Frontal cortex (tissue), 3 donors: ENCODE measurements at regions not wholly inside any gene's neighbourhood (a gene's known extent, or its start where the extent isn't known, plus 50 kb on each side); places are given as distances from the start of the nearest gene placed in this dataset.

Experiments
- DNase-seq, 2 donors: peaks; one replicate each; pipeline ENCODE4 v3.0.0; 2012; ENCODE audit warnings: low spot score in 2 of 2
- FAIRE-seq: peaks from 2 replicates; lab custom pipeline; 2012; peaks lifted over from hg19 to GRCh38; lab: Jason Lieb, UNC
- donor health status: control.
- donor health status: control.
- donor health status: control.

DNA sequence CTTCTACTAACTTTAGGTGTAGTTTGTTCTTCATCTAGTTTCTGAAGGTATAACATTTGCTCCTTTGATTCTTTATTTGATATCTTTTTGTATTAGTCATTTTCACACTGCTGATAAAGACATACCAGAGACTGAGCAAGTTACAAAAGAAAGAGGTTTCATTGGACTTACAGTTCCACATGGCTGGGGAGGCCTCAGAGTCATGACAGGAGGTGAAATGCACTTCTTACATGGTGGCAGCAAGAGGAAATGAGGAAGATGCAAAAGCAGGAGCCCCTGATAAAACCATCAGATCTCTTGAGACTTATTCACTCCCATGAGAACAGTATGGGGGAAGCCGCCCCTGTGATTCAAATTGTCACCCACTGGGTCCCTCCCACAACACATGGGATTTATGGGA is 544.4 kb upstream of the DSEL start:
- DNase-seq (no peak), FAIRE-seq (no peak)

GRCh38 chr18:68056936-68057335 is 540.4 kb upstream of the DSEL start:
- FAIRE-seq (no peak), DNase-seq (no peak)

DNA sequence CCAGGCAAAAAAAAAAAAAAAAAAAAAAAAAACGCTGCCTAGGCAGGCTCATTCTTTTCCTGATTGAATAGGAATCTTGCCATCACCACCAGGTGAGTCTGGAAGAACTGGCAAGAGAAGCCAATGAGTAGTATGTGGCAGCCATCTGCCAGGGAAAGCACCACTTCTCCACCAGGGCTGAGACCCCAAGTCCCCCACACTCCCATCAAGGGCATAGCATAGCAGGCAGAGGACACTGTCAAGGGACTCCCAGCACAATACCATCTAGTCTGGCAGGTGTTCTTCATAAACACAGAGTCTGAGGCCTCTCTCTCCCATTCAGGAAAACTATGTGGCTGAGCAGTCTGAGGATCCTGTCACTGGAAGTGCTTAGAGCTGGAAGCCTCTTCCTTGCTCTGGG is 538.1 kb upstream of the DSEL start:
- FAIRE-seq, result no peak
- DNase-seq, result no peak

- no peak for FAIRE-seq
Observed at GRCh38 chr18:68053290-68053689, 536.8 kb upstream of the DSEL start.

GRCh38 chr18:68041327-68041726 is 524.8 kb upstream of the DSEL start:
- no peak for DNase-seq
- FAIRE-seq, result no peak

More at GRCh38 chr18:68053290-68053689, 536.8 kb upstream of the DSEL start:
- no peak for DNase-seq

GRCh38 chr18:68040198-68040597 is 523.7 kb upstream of the DSEL start:
- DNase-seq, result no peak
- FAIRE-seq, result no peak

DNA sequence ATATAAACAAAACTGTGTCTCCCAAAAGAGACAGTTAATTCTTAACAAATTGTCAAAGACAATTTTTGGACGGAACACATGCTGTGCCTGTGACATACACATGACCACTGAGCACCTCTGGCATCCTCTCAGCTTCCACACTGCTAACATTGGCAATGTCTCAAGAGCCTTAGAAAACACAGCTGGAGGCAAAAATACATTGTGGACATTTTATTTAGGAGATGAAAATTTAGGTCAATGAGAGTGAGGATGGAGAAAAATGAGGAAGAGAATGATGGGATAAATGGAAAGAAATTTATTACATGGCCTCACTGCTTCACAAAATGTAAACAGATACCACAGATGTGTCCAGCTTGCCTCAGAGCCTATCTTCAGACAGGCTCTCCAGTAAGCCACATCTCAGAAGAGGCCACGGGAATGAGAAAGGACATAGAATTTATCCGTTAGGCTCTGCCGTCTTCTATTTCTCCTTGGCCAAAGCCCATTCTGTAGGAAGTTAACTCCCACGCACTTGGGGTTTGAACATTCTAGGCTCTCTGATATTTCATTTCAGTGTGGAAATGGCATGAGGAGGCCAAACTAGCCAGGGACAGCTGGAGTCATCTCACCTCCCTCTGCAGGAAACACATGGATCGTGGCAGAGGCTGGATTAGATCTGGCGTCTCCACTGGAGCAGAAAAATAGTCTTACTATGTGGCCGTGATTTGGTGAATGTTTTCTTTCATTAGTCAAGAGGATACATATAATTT is 519.4 kb upstream of the DSEL start:
- DNase-seq (no peak), FAIRE-seq (no peak)

DNA sequence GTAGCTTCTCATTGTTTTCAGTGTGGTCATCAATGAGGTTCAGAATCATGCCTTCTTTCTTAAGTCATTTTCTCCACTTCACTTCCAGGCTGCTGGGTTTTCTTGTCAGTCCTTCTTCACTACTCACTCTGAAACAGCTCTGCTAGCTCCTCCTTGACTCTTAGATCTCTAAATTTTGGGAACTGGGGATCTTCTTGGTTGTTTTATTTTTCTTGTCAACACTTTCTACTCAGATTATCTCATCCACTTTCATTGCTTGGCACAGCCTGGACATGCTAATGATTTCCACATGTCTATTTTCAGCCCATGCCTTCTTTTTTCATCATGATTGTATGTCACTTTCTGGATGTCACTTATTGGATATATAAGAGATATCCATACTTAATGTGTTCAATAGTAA is 517.8 kb upstream of the DSEL start:
- FAIRE-seq, result no peak
- no peak for DNase-seq

- DNase-seq (no peak), FAIRE-seq (no peak)
Observed at GRCh38 chr18:68033466-68033865, 516.9 kb upstream of the DSEL start.

DNA sequence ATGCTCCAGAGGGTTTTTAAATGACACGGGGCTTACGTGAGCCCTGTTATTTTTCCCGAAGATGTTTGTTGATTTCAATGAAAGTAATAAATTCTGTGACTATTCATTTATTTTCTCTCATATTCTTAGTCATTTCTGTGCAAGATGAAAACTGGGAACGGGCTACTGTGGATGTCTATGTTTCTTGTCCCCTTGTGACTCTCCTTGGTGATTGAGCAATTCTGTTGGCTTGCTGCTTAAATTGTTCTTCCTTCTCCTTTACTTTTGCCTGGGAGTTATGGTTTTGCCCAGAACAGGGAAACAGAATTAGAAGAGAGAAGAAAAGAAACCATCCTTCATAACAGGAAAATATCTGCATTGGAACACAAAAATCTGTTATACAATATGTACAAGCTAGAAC is 508.2 kb upstream of the DSEL start:
- FAIRE-seq, result no peak
- DNase-seq, result no peak

GRCh38 chr18:68017385-68017784 is 500.9 kb upstream of the DSEL start:
- FAIRE-seq (no peak), DNase-seq (no peak)

DNA sequence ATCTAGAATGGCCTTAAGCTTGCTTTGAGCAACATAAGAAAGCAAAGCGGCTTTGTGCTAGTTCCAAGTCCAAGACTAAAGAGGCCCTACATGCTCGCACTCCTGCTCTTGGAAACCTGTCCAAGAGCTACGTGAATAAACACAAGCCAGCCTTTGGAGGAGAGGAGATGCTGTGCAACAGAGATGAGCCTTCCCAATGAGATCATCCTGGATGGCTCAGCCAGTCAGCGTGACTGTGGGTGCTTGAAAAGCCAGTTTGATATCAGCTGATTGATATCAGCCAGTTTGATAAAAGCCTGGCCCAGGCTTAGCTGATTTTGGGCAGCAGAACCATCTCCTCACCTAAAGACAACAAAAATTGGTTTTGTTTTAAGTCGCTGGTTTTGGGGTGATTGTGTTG is 481.0 kb upstream of the DSEL start:
- DNase-seq, result no peak
- no peak for FAIRE-seq

DNA sequence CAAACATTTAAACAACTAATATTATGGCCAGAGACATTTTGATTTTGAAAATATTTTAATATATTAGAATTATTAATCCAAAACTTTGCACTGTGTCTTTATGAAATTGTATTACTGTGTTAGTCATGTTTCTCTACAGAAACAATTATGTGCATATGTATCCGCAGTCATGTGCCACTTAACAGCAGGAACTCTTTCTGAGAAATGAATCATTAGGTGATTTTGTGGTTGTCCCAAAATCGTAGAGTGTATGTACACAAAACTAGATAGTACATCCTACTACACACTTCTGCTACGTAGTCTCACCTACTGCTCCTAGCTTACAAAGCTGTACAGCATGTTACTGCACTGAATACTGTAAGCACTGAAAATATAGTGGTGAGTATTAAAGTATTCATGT is 479.2 kb upstream of the DSEL start:
- DNase-seq, result no peak
- FAIRE-seq, result no peak

GRCh38 chr18:67980241-67980640 is 463.7 kb upstream of the DSEL start:
- no peak for DNase-seq
- no peak for FAIRE-seq

DNA sequence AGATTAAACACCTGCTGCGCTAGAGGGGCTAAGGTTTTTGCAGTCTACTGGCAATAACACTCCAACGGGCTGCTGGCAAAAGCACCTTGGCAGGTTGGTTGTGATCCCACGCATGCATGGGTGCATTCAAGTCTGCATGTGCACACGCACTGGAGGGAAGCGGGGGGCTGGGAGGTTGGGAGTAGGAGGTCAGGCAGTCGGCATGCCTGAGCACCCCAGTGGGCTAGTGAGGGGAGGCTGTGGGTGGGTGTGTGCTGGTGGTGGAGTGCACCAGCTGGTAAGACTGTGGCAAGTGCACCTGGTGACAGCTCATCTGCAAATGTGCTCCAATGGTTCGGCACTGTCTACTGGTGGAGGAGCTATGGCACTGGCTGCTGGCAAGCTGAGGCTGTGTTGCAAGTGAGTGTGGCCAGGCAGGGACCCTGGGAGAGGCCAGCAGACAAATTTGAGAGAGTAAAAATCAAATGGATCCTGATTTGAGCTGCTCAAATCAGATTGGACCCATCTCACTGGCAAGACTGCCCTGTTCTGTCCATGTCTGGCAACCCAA is 460.6 kb upstream of the DSEL start:
- no peak for FAIRE-seq

DNA sequence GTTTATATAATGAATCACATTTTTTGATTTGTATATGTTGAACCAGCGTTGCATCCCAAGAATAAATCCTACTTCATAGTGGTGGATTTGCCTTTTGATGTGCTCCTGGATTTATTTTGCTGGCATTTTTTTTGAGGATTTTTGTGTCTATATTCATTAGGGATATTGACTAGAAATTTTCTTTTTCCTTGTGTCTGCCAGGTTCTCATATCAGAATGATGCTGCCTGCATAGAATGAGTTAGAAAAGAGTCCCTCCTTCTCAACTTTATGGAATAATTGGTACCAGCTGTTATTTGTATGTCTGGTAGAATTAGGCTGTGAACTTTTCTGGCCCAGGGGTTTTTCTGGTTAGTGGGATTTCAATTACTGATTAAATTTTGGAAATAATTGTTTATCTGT is 457.4 kb upstream of the DSEL start:
- DNase-seq (no peak), FAIRE-seq (no peak)

More for the DNA sequence above, 460.6 kb upstream of the DSEL start:
- DNase-seq, result no peak

- FAIRE-seq (no peak), DNase-seq (no peak)
Observed at GRCh38 chr18:67969458-67969857, 452.9 kb upstream of the DSEL start.

DNA sequence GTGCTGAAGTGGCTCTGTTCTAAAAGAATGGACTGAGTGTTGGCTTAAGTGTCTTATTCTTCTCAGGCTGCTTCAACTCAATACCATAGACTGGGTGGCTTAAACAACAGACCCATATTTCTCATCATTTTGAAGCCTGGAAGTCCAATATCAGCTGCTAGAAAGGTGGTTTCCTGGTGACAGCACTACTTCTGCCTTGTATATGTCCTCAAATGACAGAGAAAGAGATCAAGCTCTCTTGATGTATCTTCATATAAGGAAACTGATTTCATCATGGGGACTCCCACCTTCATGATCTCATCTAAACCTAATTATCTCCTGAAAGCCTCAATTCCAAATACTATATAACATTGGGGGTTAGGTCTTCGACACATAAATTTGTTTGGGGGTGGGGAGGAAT is 449.7 kb upstream of the DSEL start:
- no peak for DNase-seq
- FAIRE-seq, result no peak

GRCh38 chr18:67964462-67964861 is 447.9 kb upstream of the DSEL start:
- no peak for FAIRE-seq
- DNase-seq, result no peak

GRCh38 chr18:67961701-67962440 is 445.4 kb upstream of the DSEL start:
- DNase-seq (no peak), FAIRE-seq (no peak)

- FAIRE-seq (no peak), DNase-seq (no peak)
Observed at GRCh38 chr18:67957684-67958083, 441.2 kb upstream of the DSEL start.
